ENCODE measurements at regions not wholly inside any gene's neighbourhood (a gene's known extent, or its start where the extent isn't known, plus 50 kb on each side); places are given as distances from the start of the nearest gene placed in this dataset.
"Not testable (repeated sequence)": the region's sequence is repeated elsewhere in the genome, so short reads cannot be mapped to it uniquely, and the experiment has no call there.

DNA sequence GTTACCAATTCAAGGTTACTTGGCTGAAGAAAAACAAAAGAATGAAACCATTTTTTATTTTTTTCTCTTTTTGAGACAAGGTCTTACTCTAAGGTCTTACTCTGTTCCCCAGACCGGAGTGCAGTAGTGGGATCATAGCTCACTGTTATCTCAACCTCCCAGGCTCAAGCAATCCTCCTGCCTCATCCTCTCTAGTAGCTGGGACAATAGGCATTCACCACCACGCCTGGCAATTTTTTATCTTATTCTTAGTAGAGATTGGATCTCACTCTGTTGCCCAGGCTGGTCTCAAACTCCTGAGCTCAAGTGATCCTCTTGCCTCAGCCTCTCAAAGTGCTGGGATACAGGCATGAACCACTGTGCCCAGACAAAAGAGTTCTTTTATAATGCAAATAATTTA, 3732.0 kb upstream of the OR11H1 start:
- not testable (repeated sequence) for H3K9me3 Mint-ChIP-seq; H3K4me1 Mint-ChIP-seq; H3K4me2 ChIP-seq; H3K9ac ChIP-seq; H2AFZ ChIP-seq (replicated peaks); H3K27me3 ChIP-seq; H3K4me3 Mint-ChIP-seq; H4K20me1 ChIP-seq (ENCODE audit: low read depth); H3K9me3 ChIP-seq (ENCODE audit: low read depth); H3K79me2 ChIP-seq (ENCODE audit: low read depth); H3K4me1 ChIP-seq; H3K27ac Mint-ChIP-seq; DNase-seq (ENCODE audit: low spot score); H3K27ac ChIP-seq; H3K27me3 Mint-ChIP-seq (ENCODE audit: insufficient read depth, low read depth); H3F3A ChIP-seq (ENCODE audit: low read depth); H3K36me3 Mint-ChIP-seq; H3K4me3 ChIP-seq; H3K36me3 ChIP-seq

DNA sequence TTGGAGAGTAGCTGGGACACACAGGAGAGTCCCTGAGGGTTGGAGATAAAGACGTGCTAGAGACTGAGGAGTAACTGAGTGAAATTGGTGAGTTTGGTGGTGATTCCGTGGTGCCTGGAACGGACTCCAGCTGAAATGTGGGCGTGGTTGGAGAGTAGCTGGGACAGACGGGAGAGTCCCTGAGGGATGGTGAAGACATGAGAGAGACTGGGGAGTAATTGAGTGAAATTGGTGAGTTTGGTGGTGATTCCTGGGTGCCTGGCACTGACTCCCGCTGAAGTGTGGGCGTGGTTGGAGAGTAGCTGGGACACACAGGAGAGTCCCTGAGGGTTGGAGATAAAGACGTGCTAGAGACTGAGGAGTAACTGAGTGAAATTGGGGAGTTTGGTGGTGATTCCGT, 3712.5 kb upstream of the OR11H1 start:
- not testable (repeated sequence) for H3K36me3 Mint-ChIP-seq; H3K4me1 Mint-ChIP-seq; H3K27me3 ChIP-seq; H3K79me2 ChIP-seq (ENCODE audit: low read depth); H4K20me1 ChIP-seq (ENCODE audit: low read depth); H3K27ac ChIP-seq; H3K9ac ChIP-seq; H3K4me1 ChIP-seq; H2AFZ ChIP-seq (replicated peaks); H3K9me3 ChIP-seq (ENCODE audit: low read depth); DNase-seq (ENCODE audit: low spot score); H3K4me3 Mint-ChIP-seq; H3K27ac Mint-ChIP-seq; H3K4me2 ChIP-seq; H3K36me3 ChIP-seq; H3K27me3 Mint-ChIP-seq (ENCODE audit: insufficient read depth, low read depth); H3K4me3 ChIP-seq; H3F3A ChIP-seq (ENCODE audit: low read depth)
- H3K9me3 Mint-ChIP-seq: peaks cover 30% of the 10 kb centered on the region

DNA sequence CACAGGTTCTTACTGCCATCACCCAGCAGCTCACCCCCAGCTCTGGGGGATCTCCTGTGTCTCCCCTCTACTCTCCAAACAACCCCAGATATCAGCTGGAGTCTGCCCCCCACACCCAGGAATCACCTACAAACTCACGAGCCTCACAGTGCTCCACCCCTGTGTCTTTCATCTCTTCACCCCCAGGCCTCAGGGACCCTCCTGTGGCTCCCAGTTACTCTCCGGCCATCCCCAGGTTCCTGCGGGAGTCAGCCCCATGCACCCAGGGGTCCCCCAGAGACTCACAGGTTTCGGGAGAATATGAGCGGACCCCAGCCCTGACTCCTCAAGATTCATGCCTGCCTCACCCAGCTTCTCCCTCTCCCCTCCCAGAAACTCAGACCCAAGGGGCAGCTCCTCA, 3709.1 kb upstream of the OR11H1 start:
- not testable (repeated sequence) for H3K27me3 Mint-ChIP-seq (ENCODE audit: insufficient read depth, low read depth); H3K4me1 ChIP-seq; H3K4me3 Mint-ChIP-seq; H3K27ac Mint-ChIP-seq; H3K36me3 ChIP-seq; H3K79me2 ChIP-seq (ENCODE audit: low read depth); H2AFZ ChIP-seq (replicated peaks); H4K20me1 ChIP-seq (ENCODE audit: low read depth); H3K27ac ChIP-seq; H3K36me3 Mint-ChIP-seq; DNase-seq (ENCODE audit: low spot score); H3K4me3 ChIP-seq; H3K27me3 ChIP-seq; H3F3A ChIP-seq (ENCODE audit: low read depth); H3K4me2 ChIP-seq; H3K9me3 ChIP-seq (ENCODE audit: low read depth); H3K4me1 Mint-ChIP-seq; H3K9ac ChIP-seq
- H3K9me3 Mint-ChIP-seq: peaks cover 28% of the 10 kb centered on the region

DNA sequence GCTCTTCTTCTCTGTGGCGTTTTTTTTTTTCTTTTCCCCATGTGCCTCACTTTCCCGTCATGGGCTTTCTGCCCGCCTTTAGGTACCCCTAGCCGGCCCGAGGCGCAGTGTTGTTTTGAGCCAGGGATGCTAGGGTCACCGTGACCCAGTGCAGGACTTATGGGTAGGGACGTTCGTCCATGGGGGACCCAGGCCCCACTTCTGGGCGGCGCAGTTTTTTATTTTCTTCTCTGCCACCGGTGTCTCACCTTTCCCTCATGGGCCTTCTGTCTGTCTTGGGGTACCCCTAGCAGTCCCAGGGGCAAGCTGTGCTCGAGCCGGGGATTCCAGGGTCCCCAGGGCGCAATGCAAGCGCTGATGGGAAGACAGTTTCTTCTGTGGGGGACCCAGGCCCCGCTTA, 3705.7 kb upstream of the OR11H1 start:
- H3K9me3 ChIP-seq (ENCODE audit: low read depth); H4K20me1 ChIP-seq (ENCODE audit: low read depth); H3K79me2 ChIP-seq (ENCODE audit: low read depth); H3K27ac ChIP-seq; H3K4me1 Mint-ChIP-seq; DNase-seq (ENCODE audit: low spot score); H3K27me3 ChIP-seq; H3K27ac Mint-ChIP-seq; H3K4me2 ChIP-seq; H3K4me3 Mint-ChIP-seq; H3K27me3 Mint-ChIP-seq (ENCODE audit: insufficient read depth, low read depth); H3K9ac ChIP-seq; H3K4me3 ChIP-seq; H3F3A ChIP-seq (ENCODE audit: low read depth); H2AFZ ChIP-seq (replicated peaks); H3K4me1 ChIP-seq; H3K36me3 ChIP-seq; H3K36me3 Mint-ChIP-seq: not testable (repeated sequence)
- H3K9me3 Mint-ChIP-seq: peaks cover 22% of the 10 kb centered on the region

DNA sequence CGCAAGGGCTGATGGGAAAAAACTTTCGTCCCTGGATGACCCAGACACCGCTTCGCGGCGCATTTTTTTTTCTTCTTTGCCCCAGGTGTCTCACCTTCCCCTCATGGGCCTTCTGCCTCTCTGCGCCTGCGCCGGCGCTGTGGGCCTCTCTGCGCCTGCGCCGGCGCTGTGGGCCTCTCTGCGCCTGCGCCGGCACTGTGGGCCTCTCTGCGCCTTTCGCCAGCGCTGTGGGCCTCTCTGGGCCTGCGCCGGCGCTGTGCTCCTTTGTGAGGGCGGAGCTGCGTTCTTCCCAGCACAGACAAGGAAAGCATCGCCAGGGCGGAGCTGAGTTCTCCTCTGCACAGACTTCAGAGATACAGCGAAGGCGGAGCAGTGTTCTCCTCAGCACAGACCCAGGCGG, 3703.0 kb upstream of the OR11H1 start:
- H3K27ac Mint-ChIP-seq; H3K4me1 Mint-ChIP-seq; DNase-seq (ENCODE audit: low spot score); H4K20me1 ChIP-seq (ENCODE audit: low read depth); H3K9me3 ChIP-seq (ENCODE audit: low read depth); H3K4me3 Mint-ChIP-seq; H3K79me2 ChIP-seq (ENCODE audit: low read depth); H3K36me3 ChIP-seq; H3K36me3 Mint-ChIP-seq; H3K4me1 ChIP-seq; H3F3A ChIP-seq (ENCODE audit: low read depth); H3K4me3 ChIP-seq; H3K27me3 Mint-ChIP-seq (ENCODE audit: insufficient read depth, low read depth); H3K9ac ChIP-seq; H3K27me3 ChIP-seq; H2AFZ ChIP-seq (replicated peaks); H3K27ac ChIP-seq; H3K4me2 ChIP-seq; H3K9me3 Mint-ChIP-seq: not testable (repeated sequence)

DNA sequence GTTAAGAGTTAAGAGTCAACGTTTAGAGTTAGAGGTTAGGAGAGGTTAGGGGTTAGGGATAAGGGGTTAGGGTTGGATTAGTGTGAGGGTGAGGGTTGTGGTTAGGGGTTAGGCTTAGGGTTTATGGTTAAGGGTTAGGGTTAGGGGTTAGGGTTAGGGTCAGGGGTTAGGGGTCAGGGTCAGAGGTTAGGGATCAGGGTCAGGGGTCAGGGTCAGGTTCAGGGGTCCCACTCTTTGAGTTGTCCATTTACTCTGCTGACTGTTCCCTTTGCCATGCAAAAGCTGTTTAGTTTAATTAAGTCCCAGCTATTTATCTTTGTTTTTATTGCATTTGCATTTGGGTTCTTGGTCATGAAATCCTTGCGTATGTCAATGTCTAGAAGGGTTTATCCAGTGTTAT, 3702.0 kb upstream of the OR11H1 start:
- H3K27ac ChIP-seq; DNase-seq (ENCODE audit: low spot score); H3K27me3 ChIP-seq; H3K36me3 ChIP-seq; H3K9me3 Mint-ChIP-seq; H3K9ac ChIP-seq; H3K4me3 ChIP-seq; H3K4me3 Mint-ChIP-seq; H3K4me1 ChIP-seq; H4K20me1 ChIP-seq (ENCODE audit: low read depth); H3K27me3 Mint-ChIP-seq (ENCODE audit: insufficient read depth, low read depth); H3K27ac Mint-ChIP-seq; H2AFZ ChIP-seq (replicated peaks); H3K36me3 Mint-ChIP-seq; H3K9me3 ChIP-seq (ENCODE audit: low read depth); H3K4me2 ChIP-seq; H3F3A ChIP-seq (ENCODE audit: low read depth); H3K79me2 ChIP-seq (ENCODE audit: low read depth); H3K4me1 Mint-ChIP-seq: not testable (repeated sequence)

DNA sequence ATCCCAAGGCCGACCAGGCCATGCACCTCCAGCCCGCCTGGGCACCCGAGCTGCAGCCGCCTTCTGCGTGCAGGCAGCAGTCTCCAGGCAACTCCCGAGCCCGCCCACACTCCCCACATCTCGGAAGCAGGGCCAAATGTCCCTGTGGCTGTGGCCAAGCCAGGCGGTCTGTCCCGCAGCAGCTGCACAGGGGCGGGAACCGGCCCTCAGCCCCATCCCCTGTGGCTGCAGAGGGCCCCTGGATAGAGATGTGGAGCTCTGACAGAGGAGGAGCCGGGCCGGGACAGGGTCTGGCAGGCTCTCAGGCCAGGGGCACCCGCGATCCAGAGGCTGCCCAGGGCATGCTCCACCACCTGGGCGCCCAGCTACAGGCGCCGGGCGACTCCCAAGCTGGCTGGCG, 3698.6 kb upstream of the OR11H1 start:
- not testable (repeated sequence) for H3K9me3 Mint-ChIP-seq, H3K4me1 Mint-ChIP-seq, H3K36me3 Mint-ChIP-seq

More for the DNA sequence above, 3698.6 kb upstream of the OR11H1 start:
- H3K79me2 ChIP-seq (ENCODE audit: low read depth); H3K36me3 ChIP-seq; H3K4me3 Mint-ChIP-seq; H3K9ac ChIP-seq; H3K4me2 ChIP-seq; H3K4me1 ChIP-seq; H2AFZ ChIP-seq (replicated peaks); H3K27me3 Mint-ChIP-seq (ENCODE audit: insufficient read depth, low read depth); H4K20me1 ChIP-seq (ENCODE audit: low read depth); H3F3A ChIP-seq (ENCODE audit: low read depth); H3K27me3 ChIP-seq; H3K27ac ChIP-seq; H3K4me3 ChIP-seq; H3K9me3 ChIP-seq (ENCODE audit: low read depth); H3K27ac Mint-ChIP-seq: not testable (repeated sequence)
- DNase-seq (ENCODE audit: low spot score): peak; percentile 1

All from neural progenitor cell (in vitro differentiated cells).